PC-3 (cell line): ENCODE measurements at regions not wholly inside any gene's neighbourhood (a gene's known extent, or its start where the extent isn't known, plus 50 kb on each side); places are given as distances from the start of the nearest gene placed in this dataset.

Source experiments
- ATAC-seq: fragments of 200-7000 bp; cut with Tn5 transposase; 2 replicates; pipeline ENCODE4 v1.9.1; 2020; ENCODE audit warnings: mild to moderate bottlenecking, moderate library complexity
- BruUV-seq: library from RNA; stranded (reverse); fragments of 400-500 nt; replicated peaks from 2 replicates; lab custom pipeline; 2021; lab: Mats Ljungman, UMichigan
- CTCF ChIA-PET: fragments of 300-600 bp; sonication (Branson Sonifier 250); formaldehyde crosslinking; loops from one replicate; lab custom pipeline; 2022; ENCODE audit warnings: antibody characterized with exemption; lab: Charles Lee
- POLR2A ChIA-PET: fragments of 300-600 bp; sonication (Branson Sonifier 250); formaldehyde crosslinking; loops from one replicate; lab custom pipeline; 2022; ENCODE audit warnings: antibody characterized with exemption; ENCODE audit not compliant: unreplicated experiment; lab: Charles Lee
- DNase-seq: peaks from one replicate; pipeline ENCODE4 v3.0.0-alpha.2; 2015
- H2AFZ ChIP-seq: fragments of 300-600 bp; sonication (generic); 2 replicates; pipeline ENCODE4 v1.6.0; 2016; ENCODE audit warnings: antibody characterized with exemption, low read length
- H3F3A ChIP-seq: fragments of 300-600 bp; sonication (generic); one replicate; pipeline ENCODE4 v1.6.0; 2017; ENCODE audit warnings: antibody characterized with exemption, low read length, control low read depth, mild to moderate bottlenecking; ENCODE audit not compliant: unreplicated experiment
- H3K27ac ChIP-seq: fragments of 300-600 bp; sonication (generic); 2 replicates; pipeline ENCODE4 v1.5.1; 2016; ENCODE audit warnings: mild to moderate bottlenecking, low read length
- H3K27me3 ChIP-seq: fragments of 300-600 bp; sonication (generic); 2 replicates; pipeline ENCODE4 v1.6.1; 2016; ENCODE audit warnings: low read length, mixed read lengths
- H3K36me3 ChIP-seq: fragments of 300-600 bp; sonication (generic); 2 replicates; pipeline ENCODE4 v1.6.1; 2016; ENCODE audit warnings: low read depth, mixed run types, low read length, mixed read lengths
- H3K4me1 ChIP-seq: fragments of 300-600 bp; sonication (generic); 2 replicates; pipeline ENCODE4 v1.5.1; 2016; ENCODE audit warnings: low read length; ENCODE audit not compliant: insufficient read depth
- H3K4me2 ChIP-seq: fragments of 300-600 bp; sonication (generic); 2 replicates; pipeline ENCODE4 v1.6.0; 2016; ENCODE audit warnings: low read length
- H3K4me3 ChIP-seq: fragments of 300-600 bp; sonication (generic); 2 replicates; pipeline ENCODE4 v1.5.1; 2016; ENCODE audit warnings: mild to moderate bottlenecking, low read length, mixed read lengths
- H3K79me2 ChIP-seq: fragments of 300-600 bp; sonication (generic); 2 replicates; pipeline ENCODE4 v1.6.1; 2017; ENCODE audit warnings: low read length, mixed read lengths
- H3K9ac ChIP-seq: fragments of 300-600 bp; sonication (generic); 2 replicates; pipeline ENCODE4 v1.6.0; 2016; ENCODE audit warnings: mild to moderate bottlenecking, low read length
- H3K9me2 ChIP-seq: fragments of 300-600 bp; sonication (generic); replicated peaks from 2 replicates; pipeline ENCODE4 v1.6.1; 2016; ENCODE audit warnings: mixed run types, low read length, mixed read lengths
- H3K9me3 ChIP-seq: fragments of 300-600 bp; sonication (generic); 2 replicates; pipeline ENCODE4 v1.6.1; 2016; ENCODE audit warnings: low read length, mixed read lengths
- H4K20me1 ChIP-seq: fragments of 300-600 bp; sonication (generic); 2 replicates; pipeline ENCODE4 v1.6.1; 2016; ENCODE audit warnings: low read length, mixed read lengths
- CTCF ChIP-seq: fragments of 300-600 bp; sonication (generic); conservative IDR thresholded peaks from 2 replicates; pipeline ENCODE4 v1.5.1; 2017; ENCODE audit warnings: antibody characterized with exemption, low read depth, mild to moderate bottlenecking, low read length
- EZH2 ChIP-seq: fragments of 300-600 bp; sonication (generic); IDR thresholded peaks from one replicate; pipeline ENCODE4 v1.6.1; 2017; ENCODE audit warnings: antibody characterized with exemption, mild to moderate bottlenecking, low read length; ENCODE audit not compliant: unreplicated experiment
- EZH2phosphoT487 ChIP-seq: fragments of 300-600 bp; sonication (generic); IDR thresholded peaks from 2 replicates; pipeline ENCODE4 v1.6.1; 2018; ENCODE audit warnings: mild to moderate bottlenecking, antibody characterized with exemption, low read length, borderline replicate concordance
- intact Hi-C: fragments of 100-400 bp; cut with micrococcal nuclease; formaldehyde crosslinking; loops from 2 replicates; pipeline ENCODE4 v1.9.0; 2023

DNA sequence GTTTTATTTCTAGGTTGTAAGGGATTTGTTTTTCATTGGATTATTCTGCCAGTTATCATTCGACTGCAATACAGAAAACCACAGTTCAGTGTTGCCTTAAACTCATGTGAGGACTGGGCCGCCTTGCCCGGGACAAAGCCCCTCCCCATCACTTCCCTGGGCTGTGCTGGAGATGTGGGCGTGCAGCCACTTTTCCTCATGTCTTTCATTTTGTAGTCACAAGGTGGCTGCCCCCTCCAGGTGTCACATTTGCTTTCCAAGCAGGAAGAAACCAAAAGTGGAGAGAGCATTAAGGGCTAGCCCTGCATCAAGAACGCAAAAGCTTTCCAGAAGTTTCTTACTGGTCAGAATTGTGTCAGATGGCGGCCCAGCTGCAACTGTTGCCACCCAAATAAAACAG, 492.5 kb upstream of the ID2 start:
- POLR2A ChIA-PET, result no interaction called here
- no peaks in the 10 kb centered on the region for H3K27me3 ChIP-seq
- no peaks in the 10 kb centered on the region for H3K4me1 ChIP-seq
- H3K9me3 ChIP-seq, result no peaks in the 10 kb centered on the region
- no TSS peak for BruUV-seq
- DNase-seq (no peak), ATAC-seq (no peak)
- H3K9me2 ChIP-seq, result no peaks in the 10 kb centered on the region
- no peak overlapping the region for H3K27ac ChIP-seq
- intact Hi-C loops, result no loop called here
- no peaks in the 10 kb centered on the region for H3K36me3 ChIP-seq
- no peak overlapping the region for H3K4me2 ChIP-seq
- TF ChIP-seq EZH2, result no peak
- no peak for TF ChIP-seq EZH2phosphoT487
- TF ChIP-seq CTCF, result no peak
- no peak overlapping the region for H3K9ac ChIP-seq
- H3K79me2 ChIP-seq, result no peaks in the 10 kb centered on the region
- H2AFZ ChIP-seq, result no peak overlapping the region
- CTCF ChIA-PET, result no interaction called here
- no peaks in the 10 kb centered on the region for H3F3A ChIP-seq
- H3K4me3 ChIP-seq, result no peak overlapping the region
- no peaks in the 10 kb centered on the region for H4K20me1 ChIP-seq

DNA sequence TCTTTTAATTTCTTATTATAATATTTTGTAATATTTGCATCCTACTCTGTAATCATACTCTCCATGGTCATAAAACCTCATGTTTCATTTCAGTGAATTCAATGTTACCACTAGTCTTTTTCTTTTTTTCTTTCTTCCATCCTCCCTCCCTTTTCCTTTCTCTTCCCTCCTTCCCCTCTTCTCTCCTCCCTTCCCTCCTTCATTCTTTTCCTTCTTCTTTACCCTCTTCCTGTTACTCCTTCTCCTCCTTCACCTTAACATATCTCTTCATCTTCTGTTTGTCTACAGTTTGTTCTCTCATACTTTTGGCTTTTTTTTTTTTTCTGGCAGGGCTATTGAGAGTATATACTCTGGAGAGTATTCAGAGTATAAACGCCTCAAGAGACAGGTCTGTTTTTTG, 491.6 kb upstream of the ID2 start:
- ATAC-seq (no peak), DNase-seq (no peak)
- POLR2A ChIA-PET, result no interaction called here
- Histone ChIP-seq H4K20me1 (no peaks in the 10 kb centered on the region), H3K4me2 (no peak overlapping the region), H3K9me2 (no peaks in the 10 kb centered on the region), H3K27me3 (no peaks in the 10 kb centered on the region), H3K9me3 (no peaks in the 10 kb centered on the region), H3K79me2 (no peaks in the 10 kb centered on the region), H3F3A (no peaks in the 10 kb centered on the region), H2AFZ (peak overlapping the region; percentile 32; the same call in 1 of the 2 replicates), H3K27ac (no peak overlapping the region), H3K9ac (no peak overlapping the region), H3K36me3 (no peaks in the 10 kb centered on the region), H3K4me3 (no peak overlapping the region), H3K4me1 (no peaks in the 10 kb centered on the region)
- CTCF ChIA-PET, result no interaction called here
- intact Hi-C loops, result loop anchor here (10.0 kb wide), 1 partner anchor 495 kb away; the partner anchor contains the start of gene ID2
- TF ChIP-seq EZH2phosphoT487, result no peak
- BruUV-seq, result no TSS peak

DNA sequence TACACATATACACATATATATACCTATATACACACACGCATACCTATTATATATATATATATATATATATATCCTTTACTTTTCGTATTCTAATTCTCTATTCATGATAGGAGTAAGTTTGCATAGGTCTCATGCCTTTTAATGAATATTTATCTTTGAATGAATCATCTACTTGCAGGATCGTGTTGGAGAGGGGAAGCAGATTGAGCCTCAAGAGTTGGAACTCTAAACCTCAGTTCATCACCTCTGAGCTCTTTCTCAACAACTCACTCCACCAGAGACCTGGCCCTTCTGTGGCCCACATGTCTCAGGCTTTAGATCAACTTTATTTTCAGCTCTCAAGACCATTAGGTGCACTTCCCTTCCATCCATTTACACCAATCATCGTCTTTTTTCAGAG, 490.4 kb upstream of the ID2 start:
- no peak overlapping the region for H3K4me3 ChIP-seq
- H3K36me3 ChIP-seq, result no peaks in the 10 kb centered on the region
- no peaks in the 10 kb centered on the region for H3K79me2 ChIP-seq
- no peaks in the 10 kb centered on the region for H3K4me1 ChIP-seq
- no peak overlapping the region for H3K27ac ChIP-seq
- no peaks in the 10 kb centered on the region for H3K9me2 ChIP-seq
- H3K4me2 ChIP-seq, result no peak overlapping the region
- no peaks in the 10 kb centered on the region for H3K9me3 ChIP-seq
- DNase-seq, result no peak
- no peaks in the 10 kb centered on the region for H3K27me3 ChIP-seq
- intact Hi-C loops, result loop anchor here (10.0 kb wide), 1 partner anchor 493 kb away; the partner anchor contains the start of gene ID2
- ATAC-seq, result peak; percentile 82
- CTCF ChIA-PET, result no interaction called here
- H2AFZ ChIP-seq, result no peak overlapping the region
- TF ChIP-seq EZH2 (no peak), EZH2phosphoT487 (no peak), CTCF (no peak)
- no peaks in the 10 kb centered on the region for H4K20me1 ChIP-seq
- no peaks in the 10 kb centered on the region for H3F3A ChIP-seq
- POLR2A ChIA-PET, result no interaction called here
- BruUV-seq, result no TSS peak
- no peak overlapping the region for H3K9ac ChIP-seq
